HL-60 (cell line): ENCODE measurements at regions not wholly inside any gene's neighbourhood (a gene's known extent, or its start where the extent isn't known, plus 50 kb on each side); places are given as distances from the start of the nearest gene placed in this dataset.

Source experiments
- DNase-seq, 2 experiments: peaks; one replicate each; pipeline ENCODE4 v3.0.0-alpha.2; 2010 to 2020; ENCODE audit warnings: low read depth in 1 of 2, low spot score in 1 of 2
- H3K27ac ChIP-seq: fragments of 250-450 bp; sonication (Bioruptor Pico); replicated peaks from 2 replicates; pipeline ENCODE4 v1.5.1; 2020; ENCODE audit warnings: mild to moderate bottlenecking, moderate library complexity
- H3K27me3 ChIP-seq: fragments of 250-450 bp; sonication (Bioruptor Pico); 2 replicates; pipeline ENCODE4 v1.5.1; 2021; ENCODE audit warnings: mild to moderate bottlenecking, moderate library complexity; ENCODE audit not compliant: insufficient read depth, poor library complexity, severe bottlenecking
- H3K4me3 ChIP-seq: replicated peaks from 2 replicates; pipeline ENCODE4 v1.5.1; 2011; ENCODE audit warnings: mild to moderate bottlenecking, control low read depth, low read length; ENCODE audit not compliant: insufficient read depth
- GABPA ChIP-seq: IDR thresholded peaks from 2 replicates; pipeline ENCODE4 v1.6.1; 2012; ENCODE audit warnings: low read depth
- POLR2AphosphoS5 ChIP-seq: IDR thresholded peaks from 2 replicates; pipeline ENCODE4 v1.6.1; 2012; ENCODE audit warnings: low read depth
- REST ChIP-seq: IDR thresholded peaks from 2 replicates; pipeline ENCODE4 v1.6.1; 2012; ENCODE audit warnings: low read depth; ENCODE audit not compliant: insufficient replicate concordance
- SPI1 ChIP-seq: IDR thresholded peaks from 2 replicates; pipeline ENCODE4 v1.6.1; 2012; ENCODE audit warnings: low read depth, mild to moderate bottlenecking, borderline replicate concordance
- TF ChIP-seq, protein P1 (sequence below): IDR thresholded peaks from one replicate; pipeline ENCODE4 v1.5.1; 2011; ENCODE audit warnings: low read length, control low read depth, inconsistent platforms; ENCODE audit not compliant: insufficient read depth

DNA sequence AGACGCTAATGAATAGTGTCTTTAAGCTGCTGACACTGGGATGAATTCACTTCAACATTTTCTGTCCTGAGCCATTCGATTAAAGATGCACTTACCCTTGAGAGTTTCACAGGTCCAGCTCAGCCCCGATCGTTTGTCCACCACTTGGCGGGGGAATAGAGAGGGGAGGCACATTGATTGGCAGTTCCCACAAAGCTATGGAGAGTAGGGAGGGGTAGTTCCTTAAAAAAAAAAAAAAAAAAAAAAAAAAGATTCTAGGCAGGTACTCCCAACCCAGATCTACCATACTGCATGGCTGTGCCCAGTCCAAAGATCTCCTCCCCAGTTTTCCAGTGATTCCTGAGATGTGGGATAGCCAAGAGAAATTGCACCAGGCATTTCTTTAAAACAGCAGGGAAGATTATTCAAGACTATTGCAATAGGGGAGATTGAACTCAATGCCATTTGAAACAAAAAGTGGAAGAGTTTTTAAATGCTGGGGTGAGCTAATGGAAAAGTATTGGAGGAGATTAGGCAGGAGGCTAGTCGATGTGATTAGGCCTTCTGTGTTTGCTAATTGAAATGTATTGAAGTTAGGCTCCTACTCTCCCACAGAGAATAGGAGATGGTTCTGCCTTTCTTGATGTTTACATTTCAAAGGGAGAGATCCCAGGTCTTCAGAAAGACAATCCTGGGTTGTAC lies 2217.4 kb upstream of the WWC1 start:
- no peak overlapping the region for H3K27ac ChIP-seq
- no peaks in the 10 kb centered on the region for H3K27me3 ChIP-seq
- no peak for DNase-seq
- no peak overlapping the region for H3K4me3 ChIP-seq
- no peak for TF ChIP-seq GABPA
- no peak for TF ChIP-seq REST
- TF ChIP-seq, protein P1, sequence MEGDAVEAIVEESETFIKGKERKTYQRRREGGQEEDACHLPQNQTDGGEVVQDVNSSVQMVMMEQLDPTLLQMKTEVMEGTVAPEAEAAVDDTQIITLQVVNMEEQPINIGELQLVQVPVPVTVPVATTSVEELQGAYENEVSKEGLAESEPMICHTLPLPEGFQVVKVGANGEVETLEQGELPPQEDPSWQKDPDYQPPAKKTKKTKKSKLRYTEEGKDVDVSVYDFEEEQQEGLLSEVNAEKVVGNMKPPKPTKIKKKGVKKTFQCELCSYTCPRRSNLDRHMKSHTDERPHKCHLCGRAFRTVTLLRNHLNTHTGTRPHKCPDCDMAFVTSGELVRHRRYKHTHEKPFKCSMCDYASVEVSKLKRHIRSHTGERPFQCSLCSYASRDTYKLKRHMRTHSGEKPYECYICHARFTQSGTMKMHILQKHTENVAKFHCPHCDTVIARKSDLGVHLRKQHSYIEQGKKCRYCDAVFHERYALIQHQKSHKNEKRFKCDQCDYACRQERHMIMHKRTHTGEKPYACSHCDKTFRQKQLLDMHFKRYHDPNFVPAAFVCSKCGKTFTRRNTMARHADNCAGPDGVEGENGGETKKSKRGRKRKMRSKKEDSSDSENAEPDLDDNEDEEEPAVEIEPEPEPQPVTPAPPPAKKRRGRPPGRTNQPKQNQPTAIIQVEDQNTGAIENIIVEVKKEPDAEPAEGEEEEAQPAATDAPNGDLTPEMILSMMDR = no peak
- no peak for TF ChIP-seq SPI1
- no peak for TF ChIP-seq POLR2AphosphoS5

- TF ChIP-seq GABPA (no peak), SPI1 (no peak), POLR2AphosphoS5 (no peak), REST (no peak)
- TF ChIP-seq, protein P1 = no peak
- DNase-seq = no peak
- Histone ChIP-seq H3K27ac (no peak overlapping the region), H3K4me3 (no peak overlapping the region), H3K27me3 (no peaks in the 10 kb centered on the region)
Measured at GRCh38 chr5:166074582-166075481, 2216.6 kb upstream of the WWC1 start.

GRCh38 chr5:166083183-166083959 lies 2208.1 kb upstream of the WWC1 start:
- no peak overlapping the region for H3K4me3 ChIP-seq
- no peak for TF ChIP-seq REST
- TF ChIP-seq GABPA = no peak
- no peak for TF ChIP-seq SPI1
- TF ChIP-seq, protein P1 = no peak
- no peak for TF ChIP-seq POLR2AphosphoS5
- H3K27me3 ChIP-seq = no peaks in the 10 kb centered on the region
- no peak for DNase-seq
- no peak overlapping the region for H3K27ac ChIP-seq
